ENCODE measurements at regions not wholly inside any gene's neighbourhood (a gene's known extent, or its start where the extent isn't known, plus 50 kb on each side); places are given as distances from the start of the nearest gene placed in this dataset.

GRCh38 chr2:59391896-59392295, 1150.8 kb upstream of the FANCL start:
- TF ChIP-seq CTCF (IDR thresholded peaks at IDR 0.05) (no peak), POLR2A (IDR thresholded peaks at IDR 0.05) (no peak), EP300 (IDR thresholded peaks at IDR 0.05) (no peak)
